HG03565 (cell line): ENCODE measurements at regions not wholly inside any gene's neighbourhood (a gene's known extent, or its start where the extent isn't known, plus 50 kb on each side); places are given as distances from the start of the nearest gene placed in this dataset.
"Not testable (repeated sequence)": the region's sequence is repeated elsewhere in the genome, so short reads cannot be mapped to it uniquely, and the experiment has no call there.

Experiments
- ATAC-seq: cut with Tn5 transposase; IDR thresholded peaks from one replicate; pipeline ENCODE4 v1.9.1; 2021; ENCODE audit warnings: mild to moderate bottlenecking, moderate library complexity; ENCODE audit not compliant: unreplicated experiment

- not testable (repeated sequence) for ATAC-seq
Observed at GRCh38 chr9:72433616-72434267, 68.7 kb upstream of the ZFAND5 start.

DNA sequence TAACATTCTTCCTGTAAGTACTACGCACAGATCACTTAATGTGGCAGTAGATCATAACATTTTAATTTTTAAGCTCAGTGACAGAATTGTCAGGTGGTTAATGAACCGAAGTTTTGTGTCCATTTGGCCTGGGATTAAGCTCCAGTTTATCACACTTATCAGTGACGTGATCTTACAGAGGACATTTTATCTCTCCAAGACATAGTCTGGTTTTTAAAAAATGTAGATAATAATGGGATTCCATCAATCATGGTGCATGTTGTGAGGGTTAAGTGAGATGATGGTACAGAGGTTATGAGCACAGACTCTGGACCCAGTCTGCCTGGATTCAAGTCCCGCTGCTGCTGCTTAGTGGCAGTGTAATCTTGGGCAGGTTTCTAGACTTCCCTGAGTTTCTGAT, 66.0 kb upstream of the ZFAND5 start:
- no peak for ATAC-seq

- ATAC-seq = no peak
Observed at GRCh38 chr9:72428329-72428728, 63.3 kb upstream of the ZFAND5 start.

DNA sequence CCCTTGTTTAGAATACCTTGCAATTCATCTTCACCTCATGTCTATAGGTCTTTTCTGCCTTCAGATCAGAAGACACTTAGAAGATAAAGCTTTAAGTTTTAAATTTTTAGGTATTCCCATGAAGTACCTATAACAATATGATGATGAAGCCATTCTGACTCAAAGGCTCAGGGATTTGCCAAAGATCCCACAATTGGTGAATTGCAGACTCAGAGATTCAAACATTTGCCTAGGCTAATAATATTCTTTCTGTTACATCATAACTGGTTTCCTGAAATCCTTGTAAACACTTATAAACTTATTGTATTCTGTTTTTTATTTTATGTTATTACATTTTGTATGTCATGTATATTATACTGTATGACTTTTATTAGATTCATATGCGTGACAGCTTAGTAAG, 62.8 kb upstream of the ZFAND5 start:
- ATAC-seq = no peak

GRCh38 chr9:72424131-72424530, 59.1 kb upstream of the ZFAND5 start:
- no peak for ATAC-seq

GRCh38 chr9:72422214-72422613, 57.2 kb upstream of the ZFAND5 start:
- no peak for ATAC-seq

DNA sequence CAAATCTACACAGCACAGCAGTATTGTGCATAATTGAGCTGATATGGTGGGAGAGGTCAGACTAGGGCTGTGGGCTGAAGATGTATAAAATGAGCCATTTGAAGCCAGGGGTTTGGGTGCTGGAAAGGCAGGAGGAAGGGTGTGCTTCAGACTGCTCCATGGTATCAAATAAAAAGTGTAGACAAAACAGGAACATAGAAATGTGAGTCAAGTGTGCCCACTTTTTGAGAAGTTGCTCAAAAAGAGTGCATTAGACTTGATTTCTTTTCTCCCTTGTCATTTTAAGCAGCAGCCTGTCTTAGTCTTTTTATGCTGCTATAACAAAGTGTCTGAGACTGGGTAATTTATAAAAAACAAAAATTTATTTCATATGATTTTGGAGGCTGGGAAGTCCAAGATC, 55.8 kb upstream of the ZFAND5 start:
- no peak for ATAC-seq

DNA sequence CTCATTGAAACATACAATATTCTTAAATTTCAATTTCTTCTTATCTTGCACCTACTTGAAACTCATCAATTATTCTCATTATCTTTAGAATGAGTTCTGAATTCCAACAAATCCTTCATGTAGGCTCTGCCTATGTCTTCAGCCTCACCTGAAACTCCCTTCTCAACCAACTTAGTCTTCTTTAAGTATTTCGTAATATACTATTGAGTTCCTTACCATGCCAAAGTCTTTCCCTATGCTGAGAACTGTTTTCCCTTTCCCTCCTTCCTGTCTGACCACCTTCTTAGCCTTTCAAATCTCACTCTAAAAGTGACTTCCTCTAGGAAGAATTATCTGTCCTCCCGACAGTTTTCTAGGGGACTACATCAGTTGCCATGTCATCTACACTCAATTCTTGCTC, 50.9 kb upstream of the ZFAND5 start:
- ATAC-seq = no peak

GRCh38 chr9:72415163-72415562, 50.2 kb upstream of the ZFAND5 start:
- ATAC-seq = peak; percentile 90
